Fibroblast of gingiva (primary cell): ENCODE measurements at regions not wholly inside any gene's neighbourhood (a gene's known extent, or its start where the extent isn't known, plus 50 kb on each side); places are given as distances from the start of the nearest gene placed in this dataset.
"Not testable (repeated sequence)": the region's sequence is repeated elsewhere in the genome, so short reads cannot be mapped to it uniquely, and the experiment has no call there.

Source experiments
- DNase-seq: peaks from one replicate; pipeline ENCODE4 v3.0.0-alpha.2; 2011; ENCODE audit warnings: low read depth

GRCh38 chr16:75996491-75996890 is 270.2 kb upstream of the CPHXL start:
- DNase-seq = no peak

GRCh38 chr16:75997606-75998005 is 271.3 kb upstream of the CPHXL start:
- no peak for DNase-seq

DNA sequence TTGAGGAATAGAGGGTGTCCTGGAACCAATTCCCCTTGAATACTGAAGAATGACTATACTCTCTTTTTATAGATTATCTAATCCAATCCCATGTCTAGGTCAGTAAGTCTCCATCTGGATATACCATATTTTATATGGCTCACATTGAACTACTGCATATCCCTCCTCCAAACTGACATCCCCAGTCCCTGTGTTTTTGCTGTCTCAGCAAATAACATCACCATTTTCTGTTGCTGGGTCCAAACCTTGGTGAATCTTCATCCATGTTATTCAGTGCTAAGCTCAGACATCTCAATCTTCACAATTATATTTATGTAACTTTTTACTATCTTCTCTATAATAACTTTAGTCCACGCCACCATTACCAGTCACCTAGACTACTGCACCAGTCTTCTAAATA is 269.6 kb upstream of the CNTNAP4 start:
- DNase-seq = no peak

GRCh38 chr16:76023835-76024234 is 253.4 kb upstream of the CNTNAP4 start:
- DNase-seq = no peak

- no peak for DNase-seq
Observed at GRCh38 chr16:76035689-76036088, 241.5 kb upstream of the CNTNAP4 start.

DNA sequence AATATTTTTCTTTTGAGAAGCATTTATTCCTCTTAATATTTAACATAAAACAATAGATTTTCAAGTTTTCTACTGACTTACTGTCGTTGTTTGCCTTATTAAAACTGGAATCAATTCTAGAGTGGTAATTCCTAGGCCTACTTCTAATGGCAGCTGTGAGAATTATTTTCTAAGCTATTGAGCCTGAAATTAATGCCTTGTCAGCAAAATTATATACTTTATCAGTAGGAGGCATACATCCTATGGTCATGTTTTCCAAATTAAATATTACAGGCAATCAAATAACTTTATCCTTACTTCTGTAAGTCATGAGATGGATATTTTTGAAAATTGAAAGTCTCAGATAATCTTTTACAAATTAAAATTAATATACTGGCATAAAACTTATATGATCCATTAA is 239.1 kb upstream of the CNTNAP4 start:
- no peak for DNase-seq

DNA sequence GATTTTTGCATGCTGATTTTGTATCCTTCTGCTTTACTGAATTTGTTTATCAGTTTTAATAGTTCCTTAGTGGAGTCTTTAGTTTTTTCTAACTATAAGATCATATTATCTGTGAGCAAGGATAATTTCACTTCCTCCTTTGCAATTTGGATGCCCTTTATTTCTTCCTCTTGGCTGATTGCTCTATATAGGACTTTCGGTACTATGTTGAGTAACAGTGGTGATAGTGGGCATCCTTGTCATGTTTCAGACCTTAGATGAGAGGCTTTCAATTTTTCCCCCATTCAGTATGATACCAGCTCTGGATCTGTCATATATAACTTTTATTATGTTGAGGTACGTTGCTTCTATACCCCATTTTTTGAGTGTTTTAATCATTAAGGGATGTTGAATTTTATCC is 224.5 kb upstream of the CNTNAP4 start:
- DNase-seq = no peak

DNA sequence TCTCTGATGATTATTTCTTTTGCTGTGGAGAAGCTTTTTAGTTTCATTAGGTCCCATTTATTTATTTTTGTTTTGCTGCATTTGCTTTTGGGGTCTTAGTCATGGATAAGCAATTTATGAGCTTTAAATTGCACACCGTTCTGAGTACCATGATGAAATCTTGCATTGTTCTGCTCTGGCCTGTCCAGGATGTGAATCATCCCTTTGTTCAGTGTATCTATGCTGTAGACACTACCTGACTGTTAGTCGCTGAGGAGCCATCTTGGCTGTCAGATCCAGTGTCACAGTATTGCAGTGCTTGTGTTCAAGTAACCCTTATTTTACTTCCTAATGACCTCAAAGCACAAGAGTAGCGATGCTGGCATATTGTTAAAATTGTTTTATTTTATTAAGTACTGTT is 218.0 kb upstream of the CNTNAP4 start:
- DNase-seq = no peak

DNA sequence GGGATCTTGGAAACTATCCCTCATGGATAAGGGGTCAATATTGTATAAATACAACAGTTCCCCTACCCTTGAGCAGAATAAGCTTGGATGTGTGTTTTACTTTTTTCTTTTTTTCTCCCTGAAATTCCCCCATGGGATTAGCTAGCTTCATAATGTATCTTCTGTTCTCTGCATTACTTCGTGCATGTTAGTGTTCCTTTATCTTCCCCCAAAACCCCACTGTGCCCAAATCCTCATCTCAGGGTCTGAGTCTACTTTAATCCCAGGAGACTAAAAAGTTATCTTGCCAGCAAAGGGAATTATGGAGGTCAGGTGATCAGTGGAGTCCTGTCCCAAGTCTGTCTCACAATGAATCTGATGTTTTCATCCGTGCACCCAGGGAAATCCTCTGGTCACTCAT is 217.5 kb upstream of the CNTNAP4 start:
- no peak for DNase-seq

GRCh38 chr16:76071690-76072089 is 205.5 kb upstream of the CNTNAP4 start:
- DNase-seq = no peak

DNA sequence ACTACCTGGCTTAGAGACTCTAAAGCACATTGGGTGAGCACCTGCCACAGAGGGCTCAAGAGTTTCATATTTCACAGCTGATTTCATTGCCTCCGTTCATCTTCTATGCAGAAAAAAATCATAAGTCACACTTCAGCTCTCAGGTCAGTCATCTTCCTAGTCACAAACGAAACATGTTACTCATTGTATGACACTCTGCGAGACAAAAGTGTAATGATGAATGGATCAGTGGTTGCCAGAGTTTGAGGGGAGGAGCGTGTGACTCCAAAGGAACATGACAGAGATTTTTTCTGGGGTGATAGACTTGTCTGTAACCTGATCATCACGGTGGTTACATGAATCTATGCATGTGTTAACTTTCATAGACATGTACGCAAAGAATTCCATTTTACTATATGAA is 195.2 kb upstream of the CNTNAP4 start:
- DNase-seq = no peak

DNA sequence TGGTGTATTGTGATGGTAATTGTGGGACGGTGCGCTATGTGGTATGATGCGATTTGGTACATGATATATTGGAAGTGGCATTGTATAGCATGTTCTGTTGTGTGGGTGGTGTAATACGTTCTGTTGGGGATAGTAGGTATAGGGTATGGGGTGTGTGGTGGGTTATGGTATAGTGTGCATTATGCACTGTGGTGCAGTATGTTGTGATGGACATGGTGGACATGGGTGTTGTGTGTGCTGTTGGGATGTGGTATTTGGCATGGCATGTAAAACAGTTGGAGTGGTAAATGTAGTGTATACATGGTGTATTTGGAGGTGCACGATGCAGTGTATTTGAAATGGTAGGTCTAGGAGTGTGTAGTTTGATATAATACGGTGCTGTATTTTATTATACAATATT is 170.6 kb upstream of the CNTNAP4 start:
- no peak for DNase-seq

DNA sequence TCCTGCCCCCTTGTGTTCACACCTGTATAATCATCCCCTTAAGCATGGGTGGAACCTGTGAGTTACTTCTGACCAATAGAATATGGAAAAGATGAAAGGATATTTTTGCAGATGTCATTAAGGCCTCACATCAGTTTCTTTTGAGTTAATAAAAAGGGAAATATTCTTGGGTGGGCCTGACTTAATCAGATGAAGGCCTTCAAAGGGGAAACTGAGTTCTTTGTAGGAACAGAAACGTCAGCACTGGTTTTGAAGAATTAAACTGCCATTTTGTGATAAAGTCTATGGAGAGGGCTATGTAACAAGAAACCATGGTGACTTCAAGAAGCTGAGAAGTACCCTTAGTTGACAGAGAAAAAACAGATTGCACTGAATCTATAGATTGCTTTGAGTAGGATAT is 168.7 kb upstream of the CNTNAP4 start:
- DNase-seq = no peak

DNA sequence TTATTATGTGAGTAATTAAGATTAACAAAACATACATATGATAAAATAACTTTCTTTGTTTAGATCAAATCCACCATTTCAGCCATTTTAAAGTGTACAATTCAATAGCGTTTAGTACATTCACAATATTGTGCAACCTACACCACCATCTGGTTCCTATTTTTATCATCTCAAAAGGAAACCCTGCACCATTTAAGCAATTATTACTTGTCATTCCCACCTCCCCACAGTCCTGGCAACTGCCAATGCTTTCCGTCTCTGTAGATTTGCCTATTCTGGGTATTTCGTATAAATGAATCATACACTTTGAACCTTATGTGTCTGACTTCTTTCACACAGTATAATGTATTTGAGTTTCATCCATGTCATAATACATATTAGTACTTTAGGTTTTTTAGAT is 162.5 kb upstream of the CNTNAP4 start:
- no peak for DNase-seq

- no peak for DNase-seq
Observed at GRCh38 chr16:76118344-76118743, 158.9 kb upstream of the CNTNAP4 start.

GRCh38 chr16:76121636-76122035 is 155.6 kb upstream of the CNTNAP4 start:
- no peak for DNase-seq

DNA sequence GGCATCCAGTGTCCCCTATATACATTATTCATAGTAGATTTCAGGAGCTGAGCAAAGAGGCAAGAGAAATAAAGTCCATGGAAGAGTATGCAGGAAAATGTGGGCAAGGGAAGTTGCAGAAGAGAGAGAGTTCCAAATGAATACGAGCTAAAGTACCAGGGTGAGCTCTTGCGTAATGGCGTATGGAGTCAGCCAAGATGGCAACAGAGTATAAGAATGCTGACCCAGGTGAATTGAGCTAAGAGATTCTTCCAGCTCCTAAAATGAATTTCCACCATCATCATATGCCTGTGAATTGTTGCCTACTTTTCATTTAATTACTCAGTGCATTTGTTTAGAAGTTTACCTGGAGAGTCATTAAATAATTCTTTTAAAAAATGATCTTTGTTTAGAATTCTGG is 153.2 kb upstream of the CNTNAP4 start:
- no peak for DNase-seq

DNA sequence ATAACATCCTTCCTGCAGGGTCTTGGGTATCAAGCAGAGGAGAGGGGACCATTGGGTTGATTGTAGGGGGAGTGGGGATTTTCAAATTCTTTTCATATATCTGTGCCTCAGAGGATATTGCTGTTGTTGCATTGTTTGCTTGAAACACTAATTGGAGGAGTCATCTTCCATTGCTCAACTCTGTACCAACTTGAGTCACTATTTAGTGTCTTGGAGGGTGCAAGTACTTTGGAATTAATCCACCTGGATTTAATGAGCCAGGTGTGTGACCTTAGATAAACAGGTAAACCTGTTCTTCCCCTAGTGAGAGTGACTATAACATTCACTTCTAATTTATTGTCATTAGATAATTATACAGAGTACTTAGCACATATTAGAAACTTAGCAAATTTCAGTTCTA is 151.3 kb upstream of the CNTNAP4 start:
- DNase-seq = no peak

DNA sequence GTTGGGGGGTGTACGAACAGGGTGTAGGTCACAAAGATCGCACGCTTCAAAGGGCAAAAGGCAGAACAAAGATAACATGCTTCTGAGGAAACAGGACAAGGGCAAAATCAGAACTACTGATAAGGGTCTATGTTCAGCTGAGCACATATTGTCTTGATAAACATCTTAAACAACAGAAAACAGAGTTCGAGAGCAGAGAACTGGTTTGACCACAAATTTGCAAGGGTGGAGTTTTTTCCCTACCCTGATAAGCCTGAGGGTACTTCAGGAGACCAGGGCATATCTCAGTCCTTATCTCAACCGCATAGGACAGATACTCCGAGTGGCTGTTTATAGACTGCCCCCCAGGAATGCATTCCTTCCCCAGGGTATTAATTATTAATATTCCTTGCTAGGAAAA is 139.1 kb upstream of the CNTNAP4 start:
- not testable (repeated sequence) for DNase-seq

DNA sequence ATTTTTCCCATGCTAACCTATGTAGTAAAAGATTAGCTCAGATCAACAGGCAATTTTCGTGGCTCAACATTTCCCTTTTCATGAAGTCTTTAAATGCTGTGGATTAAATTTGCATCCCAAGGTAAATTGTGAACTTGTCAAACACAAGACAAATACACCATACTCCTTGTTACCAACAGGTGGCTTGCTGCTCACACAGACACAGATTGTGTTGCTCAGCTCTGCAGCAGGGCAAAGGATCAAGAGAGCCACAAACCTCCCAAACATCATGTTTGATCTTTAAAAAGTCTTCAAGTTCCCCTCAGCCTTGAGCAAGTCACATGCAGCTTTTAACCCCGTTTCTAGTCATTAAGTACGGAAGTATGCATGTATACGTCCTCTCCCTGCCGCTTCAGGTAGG is 119.6 kb upstream of the CNTNAP4 start:
- no peak for DNase-seq

- DNase-seq = no peak
Observed at GRCh38 chr16:76162046-76162445, 115.2 kb upstream of the CNTNAP4 start.

DNA sequence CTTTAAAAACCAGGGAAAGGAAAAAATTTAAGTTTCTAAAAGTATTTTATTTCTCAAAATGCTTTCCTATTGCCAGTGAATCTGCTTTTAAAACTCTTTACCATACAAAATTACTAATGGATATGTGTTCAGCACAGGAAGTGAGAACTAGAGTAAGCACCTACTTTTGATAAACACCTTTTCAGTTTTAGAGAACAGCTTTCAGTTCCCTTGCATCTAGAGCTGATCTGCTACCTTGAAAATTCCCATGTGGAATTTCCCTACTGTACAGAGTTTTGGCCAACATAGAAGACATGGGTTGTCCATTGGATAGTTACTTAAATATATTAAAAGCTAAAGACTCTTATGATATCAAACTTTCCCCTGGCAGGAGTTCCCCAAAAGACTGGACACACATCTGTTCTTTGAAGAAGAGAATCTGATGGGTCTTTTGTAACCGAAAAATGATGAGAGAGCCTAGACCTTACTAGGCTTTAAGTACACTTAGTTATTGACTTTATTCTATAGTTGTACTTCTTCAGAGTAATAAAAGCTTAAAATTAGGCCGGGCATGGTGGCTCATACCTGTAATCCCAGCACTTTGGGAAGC is 112.1 kb upstream of the CNTNAP4 start:
- no peak for DNase-seq

DNA sequence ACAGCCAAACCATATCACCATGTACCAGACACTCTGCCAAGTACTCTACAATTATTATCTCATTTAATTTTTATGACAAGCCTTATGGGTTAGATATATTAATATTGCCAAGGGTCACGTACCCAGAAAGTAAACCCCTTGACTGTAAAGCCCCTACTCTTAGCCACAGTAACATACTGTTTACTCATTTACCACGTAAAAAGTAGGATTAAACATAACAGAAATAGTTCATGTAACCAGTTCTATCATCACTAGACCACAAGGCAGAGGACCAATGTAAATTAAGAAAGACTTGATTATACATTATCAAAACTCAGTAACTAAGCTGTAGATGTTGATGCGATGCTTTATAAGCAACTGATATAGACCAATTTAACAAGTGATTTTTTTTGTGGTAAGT is 101.5 kb upstream of the CNTNAP4 start:
- no peak for DNase-seq

GRCh38 chr16:76176153-76176552 is 101.0 kb upstream of the CNTNAP4 start:
- no peak for DNase-seq

DNA sequence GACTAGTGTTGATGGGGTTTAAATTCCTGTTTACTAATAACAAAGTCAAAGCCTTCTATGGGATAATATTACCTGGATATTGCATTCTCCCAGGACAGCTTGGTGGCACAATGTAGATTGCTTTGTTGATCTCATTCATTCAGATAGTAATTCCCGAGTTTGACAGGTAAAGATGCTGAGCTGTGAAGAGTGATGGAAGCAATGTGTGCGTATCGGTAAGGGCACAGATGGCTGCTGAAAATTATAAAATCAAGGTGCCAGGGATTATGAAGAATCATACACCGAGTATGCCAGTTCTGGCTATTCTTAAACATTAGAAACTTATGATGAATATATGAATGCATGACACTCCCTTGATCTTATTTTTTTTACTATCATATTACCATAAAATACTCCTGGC is 100.6 kb upstream of the CNTNAP4 start:
- DNase-seq = no peak
